DMS53 (cell line): ENCODE measurements at regions not wholly inside any gene's neighbourhood (a gene's known extent, or its start where the extent isn't known, plus 50 kb on each side); places are given as distances from the start of the nearest gene placed in this dataset.
"Not testable (repeated sequence)": the region's sequence is repeated elsewhere in the genome, so short reads cannot be mapped to it uniquely, and the experiment has no call there.

ENCODE experiments used
- DNase-seq: peaks from one replicate; lab custom pipeline; 2025; lab: John Stamatoyannopoulos, UW

- DNase-seq, result not testable (repeated sequence)
Observed at GRCh38 chr1:222470252-222470805, 77.6 kb downstream of the HHIPL2 start.

DNA sequence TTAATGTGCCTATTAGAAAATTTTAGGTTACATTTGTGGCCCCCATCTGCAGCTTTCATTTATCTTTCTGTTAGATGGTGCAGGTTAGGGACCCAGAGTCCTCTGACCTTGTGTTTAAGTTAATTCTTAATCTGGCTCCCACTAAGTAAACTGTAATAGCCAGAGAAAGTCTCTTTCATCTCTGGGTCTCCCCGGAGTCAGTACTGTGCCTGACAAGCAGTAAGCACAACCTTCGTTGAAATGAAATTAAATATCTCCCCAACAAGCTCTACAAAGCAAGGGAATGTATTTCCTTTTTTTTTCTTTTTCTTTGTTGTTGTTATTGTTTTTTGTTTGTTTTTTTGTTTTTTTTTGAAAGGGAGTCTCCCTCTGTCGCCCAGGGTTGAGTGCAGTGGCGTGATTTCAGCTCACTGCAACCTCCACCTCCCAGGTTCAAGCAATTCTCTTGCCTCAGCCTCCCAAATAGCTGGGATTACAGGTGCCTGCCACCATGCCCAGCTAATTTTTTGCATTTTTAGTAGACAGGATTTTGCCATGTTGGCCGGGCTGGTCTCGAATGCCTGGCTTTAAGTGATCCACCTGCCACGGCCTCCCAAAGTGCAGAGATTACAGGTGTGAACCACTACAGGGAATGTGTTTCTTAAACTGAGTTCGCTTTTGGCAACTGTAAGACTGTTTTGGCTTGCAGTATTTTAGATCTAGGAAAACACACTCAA is 81.6 kb downstream of the HHIPL2 start:
- DNase-seq, result peak; percentile 46

DNA sequence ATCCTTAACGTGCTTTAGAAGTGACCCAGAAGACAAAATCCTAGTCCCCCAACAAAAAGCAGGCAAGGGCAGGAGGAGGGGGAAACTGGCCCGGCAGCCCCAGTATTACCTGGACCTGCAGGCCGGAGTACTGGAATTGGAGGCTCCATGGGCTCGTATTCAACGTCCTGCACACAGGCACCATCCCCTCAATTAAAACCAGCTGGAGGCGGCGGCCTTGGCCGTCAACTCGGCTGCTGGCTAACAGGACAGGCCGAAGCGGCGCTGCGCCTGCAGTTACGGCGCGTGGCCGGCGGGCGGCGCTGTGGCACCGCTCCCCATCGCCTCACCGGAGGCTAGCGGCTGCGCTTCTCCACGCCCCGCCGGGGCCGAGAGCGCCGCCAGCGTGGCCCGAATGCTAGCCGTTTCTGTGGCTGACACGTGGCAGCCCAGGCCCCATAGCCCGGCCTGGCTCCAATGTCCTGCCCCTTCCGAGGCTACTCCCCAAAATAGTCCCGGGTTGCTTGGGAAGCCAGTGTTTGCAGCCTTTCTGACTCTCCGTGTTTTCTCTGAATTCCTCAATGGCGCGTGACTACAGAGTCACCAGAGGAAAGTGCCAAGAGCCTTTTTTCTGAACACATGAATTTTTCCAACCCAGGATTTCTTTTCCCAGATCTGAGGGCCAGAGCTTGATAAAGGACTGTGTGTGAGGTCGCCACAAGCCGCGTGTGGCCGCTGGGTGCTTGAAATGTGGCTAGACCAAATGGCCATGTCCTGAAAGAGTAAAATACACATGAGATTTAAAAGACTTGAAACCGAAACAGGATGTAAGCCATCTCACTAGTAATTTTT is 82.5 kb downstream of the HHIPL2 start:
- peak; percentile 98 for DNase-seq

DNA sequence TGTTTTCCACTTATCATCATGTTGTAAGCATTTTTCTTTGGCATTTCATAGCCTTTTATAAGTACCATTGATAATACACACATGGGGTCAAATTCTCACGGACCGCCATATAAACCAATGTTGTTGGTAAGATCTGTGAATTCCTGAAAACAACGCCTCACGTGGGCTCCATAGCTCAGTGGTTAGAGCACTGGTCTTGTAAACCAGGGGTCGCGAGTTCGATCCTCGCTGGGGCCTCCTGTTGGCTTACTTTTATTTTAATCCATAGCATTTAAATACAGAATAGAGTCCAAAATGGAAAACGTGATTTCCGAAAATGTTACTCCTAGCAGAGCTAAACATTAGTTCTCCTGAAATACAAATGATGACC is 83.1 kb downstream of the HHIPL2 start:
- peak; percentile 85 for DNase-seq

GRCh38 chr1:222463059-222463730 is 84.7 kb downstream of the HHIPL2 start:
- no peak for DNase-seq

GRCh38 chr1:222462601-222463000 is 85.3 kb downstream of the HHIPL2 start:
- no peak for DNase-seq

DNA sequence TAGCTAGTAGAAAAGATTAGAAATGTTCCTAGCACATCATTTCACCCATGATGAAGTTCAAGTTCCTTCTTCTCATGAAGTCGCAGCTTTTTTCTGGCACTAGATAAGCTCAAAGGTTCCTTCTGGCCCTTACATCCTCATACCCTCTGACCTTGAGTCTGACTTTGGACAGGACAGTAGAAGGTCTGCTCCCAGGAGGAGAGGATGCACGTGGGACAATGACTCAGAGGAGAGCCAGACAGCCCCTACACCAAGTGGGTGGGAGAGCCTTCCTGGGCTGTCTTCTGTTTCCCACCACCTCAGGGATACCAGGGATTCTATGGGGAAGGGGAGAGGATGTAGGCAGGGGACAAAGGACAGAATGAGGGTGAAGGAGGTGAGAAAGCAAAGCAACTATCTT is 86.0 kb downstream of the HHIPL2 start:
- DNase-seq, result no peak

- no peak for DNase-seq
Observed at GRCh38 chr1:222459652-222460051, 88.3 kb downstream of the HHIPL2 start.

DNA sequence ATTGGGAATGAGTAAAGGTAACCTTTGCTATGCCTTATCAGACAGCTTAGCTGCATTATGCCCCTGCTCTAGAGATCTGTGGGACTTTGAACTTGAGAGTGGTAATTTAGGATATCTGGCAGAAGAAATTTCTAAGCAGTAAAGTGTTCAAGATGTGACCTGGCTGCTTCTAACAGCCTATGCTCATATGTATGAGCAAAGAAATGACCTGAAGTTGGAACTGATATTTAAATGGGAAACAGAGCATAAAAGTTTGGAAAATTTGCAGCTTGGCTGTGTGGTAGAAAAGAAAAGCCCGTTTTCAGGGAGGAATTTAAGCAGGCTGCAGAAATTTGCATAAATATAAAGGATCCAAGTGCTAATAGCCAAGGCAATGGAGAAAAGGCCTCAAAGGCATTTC is 90.4 kb downstream of the HHIPL2 start:
- no peak for DNase-seq

DNA sequence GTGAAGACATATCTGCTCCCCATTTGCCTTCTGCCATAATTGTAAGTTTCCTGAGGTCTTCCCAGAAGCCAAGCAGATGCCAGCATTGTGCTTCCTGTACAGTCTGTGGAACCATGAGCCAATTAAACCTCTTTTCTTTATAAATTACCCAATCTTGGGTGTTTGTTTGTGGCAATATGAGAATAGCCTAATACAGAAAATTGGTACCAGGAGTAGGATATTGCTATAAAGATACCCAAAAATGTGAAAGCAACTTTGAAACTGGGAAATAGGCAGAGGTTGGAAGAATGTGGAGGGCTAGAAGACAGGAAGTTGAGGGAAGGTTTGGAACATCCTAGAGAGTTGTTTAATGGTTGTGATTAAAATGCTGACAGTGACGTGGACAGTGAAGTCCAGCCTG is 90.8 kb downstream of the HHIPL2 start:
- DNase-seq, result no peak

- DNase-seq, result peak; percentile 85
Observed at GRCh38 chr1:222455188-222455879, 92.6 kb downstream of the HHIPL2 start.

DNA sequence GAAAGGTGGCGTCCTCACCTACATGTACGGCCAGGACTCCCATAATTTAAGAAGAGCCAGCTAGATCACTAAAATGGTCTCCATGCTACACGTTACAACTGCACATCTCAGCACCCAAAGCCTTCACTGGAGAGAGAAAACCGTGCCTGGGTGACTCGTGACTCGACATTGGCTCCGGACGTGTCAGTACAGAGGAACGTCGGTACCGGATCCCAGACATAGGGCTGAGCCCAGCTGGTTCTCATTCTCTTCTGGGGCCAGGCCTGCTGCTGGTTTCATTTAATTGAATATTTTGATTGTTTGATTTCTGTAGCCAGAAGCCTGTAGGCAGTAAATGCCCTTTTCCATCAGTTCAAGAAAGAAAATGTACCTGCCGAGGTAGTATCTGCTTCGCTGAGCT is 93.1 kb downstream of the HHIPL2 start:
- peak; percentile 53 for DNase-seq

DNA sequence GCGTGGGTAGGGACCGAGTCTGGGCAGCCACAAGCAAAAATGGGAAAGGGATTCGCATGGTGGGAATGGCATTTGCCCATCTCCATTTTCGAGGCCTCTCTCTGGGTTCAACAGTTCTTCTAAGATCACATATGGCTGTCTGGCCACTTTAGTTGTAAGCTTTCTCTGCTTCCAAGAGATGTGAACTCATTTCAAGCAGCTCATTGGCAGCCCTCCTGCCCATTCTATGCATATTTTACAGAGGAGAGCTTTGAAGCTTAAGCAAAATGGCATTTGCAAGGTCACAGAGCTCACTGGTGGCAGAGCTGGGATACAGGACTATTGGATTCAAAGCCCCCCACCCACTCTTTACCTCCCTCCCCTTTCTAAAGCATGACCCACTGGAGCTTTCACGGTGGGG is 93.7 kb downstream of the HHIPL2 start:
- no peak for DNase-seq

- DNase-seq, result no peak
Observed at GRCh38 chr1:222452031-222452430, 95.9 kb downstream of the HHIPL2 start.

GRCh38 chr1:222443566-222443965 is 104.3 kb downstream of the HHIPL2 start:
- DNase-seq, result no peak

DNA sequence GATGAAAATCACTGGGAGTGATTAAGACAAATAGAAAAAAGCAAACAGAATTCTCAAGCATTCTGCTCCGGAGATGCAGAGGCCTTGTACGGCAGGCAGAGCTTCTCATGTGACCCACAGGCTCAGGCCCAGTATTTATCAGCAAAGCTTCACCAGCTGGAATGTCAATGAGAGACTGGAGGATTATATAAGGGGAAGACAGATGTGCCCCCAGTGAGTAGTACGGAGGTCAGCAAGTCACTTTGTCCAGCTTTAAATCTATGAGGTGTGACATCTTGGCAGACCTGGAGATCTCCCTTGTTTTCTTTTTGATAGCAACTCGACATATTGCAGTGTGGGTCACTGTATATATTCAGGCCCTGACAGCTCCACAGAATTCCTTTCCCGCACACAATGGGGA is 106.8 kb downstream of the HHIPL2 start:
- no peak for DNase-seq

GRCh38 chr1:222424826-222425225 is 123.1 kb downstream of the HHIPL2 start:
- DNase-seq, result no peak

- DNase-seq, result no peak
Observed at GRCh38 chr1:222421380-222421779, 126.5 kb downstream of the HHIPL2 start.

DNA sequence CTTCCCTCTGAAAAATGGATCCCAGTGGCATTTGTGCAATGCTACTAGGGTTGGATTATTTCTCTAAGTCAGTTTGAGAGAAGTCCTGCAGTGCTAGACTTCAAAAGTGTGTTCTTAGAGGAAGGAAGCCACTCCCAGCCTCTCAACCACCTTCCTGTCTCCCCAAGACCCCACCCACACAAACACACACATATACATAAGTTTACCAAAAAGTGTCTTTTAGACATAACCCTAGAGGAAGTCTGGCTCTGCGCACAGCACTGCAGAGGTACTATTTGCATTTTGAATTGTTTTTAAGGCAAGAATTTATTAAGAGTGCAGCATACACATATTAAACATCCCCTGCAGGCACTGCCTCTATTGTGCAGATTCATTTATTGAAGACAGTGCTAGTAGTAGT is 127.3 kb downstream of the HHIPL2 start:
- no peak for DNase-seq

DNA sequence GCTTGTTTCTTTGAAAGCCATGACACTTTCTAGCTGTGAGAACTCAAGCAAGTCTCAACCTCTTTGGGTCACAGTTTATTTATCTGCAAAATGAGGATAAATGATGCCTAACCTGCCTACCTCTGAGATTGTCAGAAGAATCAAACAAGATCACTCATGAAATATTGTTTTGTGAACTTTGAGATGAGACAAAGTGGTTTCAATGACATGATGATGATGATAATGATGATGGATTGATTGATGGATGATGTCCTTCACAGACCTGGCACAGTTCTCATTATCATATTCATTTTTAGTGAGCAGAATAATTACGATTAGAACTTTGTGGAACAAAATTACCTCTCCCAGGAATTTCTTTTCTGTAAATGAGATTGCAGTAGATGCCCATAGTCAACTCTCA is 129.2 kb downstream of the HHIPL2 start:
- no peak for DNase-seq

GRCh38 chr1:222417264-222417663 is 130.6 kb downstream of the HHIPL2 start:
- DNase-seq, result no peak
